ENCODE measurements at regions not wholly inside any gene's neighbourhood (a gene's known extent, or its start where the extent isn't known, plus 50 kb on each side); places are given as distances from the start of the nearest gene placed in this dataset.

GRCh38 chr9:30075022-30075421 is 2309.4 kb upstream of the ACO1 start:
- H3K18ac ChIP-seq (ENCODE audit: low read depth, low read length) = no peak overlapping the region
- H3K4me3 ChIP-seq (ENCODE audit: insufficient read depth, low read depth, low read length) = no peak overlapping the region
- no peak overlapping the region for H4K91ac ChIP-seq (ENCODE audit: insufficient read depth, low read depth, low read length)
- H3K56ac ChIP-seq (ENCODE audit: extremely low read depth, insufficient read depth, low read length) = no peak overlapping the region
- H2AK9ac ChIP-seq (replicated peaks; ENCODE audit: low read depth, low read length, poor library complexity) = no peak overlapping the region
- ATAC-seq (ENCODE audit: low read depth) = no peak
- H3K36me3 ChIP-seq (ENCODE audit: control insufficient read depth, insufficient read depth, low read length) = no peaks in the 10 kb centered on the region
- H3K14ac ChIP-seq (replicated peaks; ENCODE audit: low read depth, low read length) = no peak overlapping the region
- CTCF ChIA-PET = no interaction called here
- BruUV-seq (replicated peaks) = no TSS peak
- no peaks in the 10 kb centered on the region for H3K79me1 ChIP-seq (ENCODE audit: low read depth in 1 of 2, low read length in 2 of 2)
- H2BK15ac ChIP-seq (ENCODE audit: low read depth, low read length) = no peak overlapping the region
- no peak overlapping the region for H3K23ac ChIP-seq (ENCODE audit: low read depth, low read length)
- H2AFZ ChIP-seq (replicated peaks; ENCODE audit: low read length, poor library complexity) = no peak overlapping the region
- DNase-seq = no peak
- POLR2A ChIA-PET (ENCODE audit: unreplicated experiment) = no interaction called here
- H2BK120ac ChIP-seq (ENCODE audit: low read depth, low read length) = no peak overlapping the region
- no peak overlapping the region for H3K4me2 ChIP-seq (ENCODE audit: low read depth, low read length)
- intact Hi-C loops (cut with micrococcal nuclease) = no loop called here
- TF ChIP-seq RFX5 (IDR thresholded peaks at IDR 0.05; ENCODE audit: low read depth, low read length) = no peak
- TF ChIP-seq BHLHE40 (IDR thresholded peaks at IDR 0.05; ENCODE audit: low read depth, low read length) = no peak
- TF ChIP-seq RAD21 (IDR thresholded peaks at IDR 0.05; ENCODE audit: low read length) = no peak
- no peak for TF ChIP-seq MXI1 (IDR thresholded peaks at IDR 0.05; ENCODE audit: borderline replicate concordance, low read depth, low read length)
- no peak for TF ChIP-seq USF2 (IDR thresholded peaks at IDR 0.05; ENCODE audit: low read depth, low read length)
- TF ChIP-seq RCOR1 (IDR thresholded peaks at IDR 0.05; ENCODE audit: insufficient replicate concordance, low read length) = no peak
- TF ChIP-seq MAZ (IDR thresholded peaks at IDR 0.05; ENCODE audit: borderline replicate concordance, low read depth, low read length) = no peak
- TF ChIP-seq CEBPB (IDR thresholded peaks at IDR 0.05; ENCODE audit: low read depth, low read length) = no peak
- TF ChIP-seq FOS (IDR thresholded peaks at IDR 0.05; ENCODE audit: low read depth, low read length) = no peak
- TF ChIP-seq SMC3 (IDR thresholded peaks at IDR 0.05; ENCODE audit: low read depth, low read length) = no peak
- no peak for TF ChIP-seq CHD1 (IDR thresholded peaks at IDR 0.05; ENCODE audit: low read depth, low read length)
- no peak for TF ChIP-seq CTCF (conservative IDR thresholded peaks at IDR 0.05; ENCODE audit: low read depth, low read length)
- no peak for TF ChIP-seq NFE2L2 (IDR thresholded peaks at IDR 0.05; ENCODE audit: low read depth, low read length)
- no peak for TF ChIP-seq MAFK (IDR thresholded peaks at IDR 0.05; ENCODE audit: low read depth, low read length)
- TF ChIP-seq ELK1 (IDR thresholded peaks at IDR 0.05; ENCODE audit: borderline replicate concordance, low read depth, low read length) = no peak
- TF ChIP-seq POLR2A (IDR thresholded peaks at IDR 0.05; ENCODE audit: low read depth, low read length) = no peak
- no peak overlapping the region for H3K9ac ChIP-seq (ENCODE audit: low read depth, low read length)
- H4K5ac ChIP-seq (ENCODE audit: low read depth, low read length) = no peak overlapping the region
- no peak overlapping the region for H3K27ac ChIP-seq (ENCODE audit: insufficient read depth, low read length)
- H3K4me1 ChIP-seq (ENCODE audit: control insufficient read depth, insufficient read depth, low read length) = no peaks in the 10 kb centered on the region
- no peaks in the 10 kb centered on the region for H3K9me1 ChIP-seq (ENCODE audit: insufficient read depth, low read length)
- no peaks in the 10 kb centered on the region for H3K27me3 ChIP-seq (ENCODE audit: control insufficient read depth, insufficient read depth, low read length)
- no peak overlapping the region for H2BK5ac ChIP-seq (ENCODE audit: low read depth, low read length, poor library complexity, severe bottlenecking)
- no CpG with 5 or more reads among the region's 15 CpGs for WGBS, 2 experiments (ENCODE audit: extremely low coverage in 2 of 2, insufficient read length in 1 of 2)
- no peak overlapping the region for H3K4ac ChIP-seq (ENCODE audit: low read depth, low read length)
- no peaks in the 10 kb centered on the region for H4K20me1 ChIP-seq (ENCODE audit: insufficient read depth, low read length)
- in situ Hi-C loops (cut with MboI; ENCODE audit: low sequenced_read_pairs) = no loop called here
- no peak overlapping the region for H2BK20ac ChIP-seq (ENCODE audit: low read depth, low read length)
- dilution Hi-C loops (cut with HindIII; ENCODE audit: low sequenced_read_pairs, unreplicated experiment) = no loop called here
- peaks cover 21% of the 10 kb centered on the region for H3K9me3 ChIP-seq (ENCODE audit: control insufficient read depth, insufficient read depth, low read length)
- H2AK5ac ChIP-seq (ENCODE audit: low read depth, low read length) = no peak overlapping the region
- H4K8ac ChIP-seq (ENCODE audit: low read depth in 2 of 2, low read length in 2 of 2) = no peak overlapping the region
